ENCODE measurements at regions not wholly inside any gene's neighbourhood (a gene's known extent, or its start where the extent isn't known, plus 50 kb on each side); places are given as distances from the start of the nearest gene placed in this dataset.

GRCh38 chr5:8749556-8749955 lies 796.3 kb downstream of the SEMA5A start:
- ChIA-PET POLR2A (interaction anchor here (0.6 kb wide), 1 partner anchor 825 kb away, joined by 3 read pairs; no protein-coding TSS in a partner anchor), CTCF (no interaction called here)
- Histone ChIP-seq H3K4me2 (no peak overlapping the region), H3K4me3 (no peak overlapping the region), H3K4me1 (no peaks in the 10 kb centered on the region), H3K9me3 (no peaks in the 10 kb centered on the region), H3K27ac (no peak overlapping the region)
- no peak for FAIRE-seq
- 5% methylated on average over 2 of the region's 2 CpGs for WGBS (ENCODE audit: missing lambda C conversion rate)
- TF ChIP-seq MAFK (IDR thresholded peaks at IDR 0.05; ENCODE audit: partially characterized antibody) (no peak), RNF2 (IDR thresholded peaks at IDR 0.05; ENCODE audit: borderline replicate concordance, low read depth) (no peak), ZC3H11A (IDR thresholded peaks at IDR 0.05) (no peak)
- no peak for DNase-seq (ENCODE audit: low read depth in 1 of 2, low spot score in 1 of 2)
- no peak for ATAC-seq

GRCh38 chr5:8750100-8750499 lies 795.8 kb downstream of the SEMA5A start:
- no peak for ATAC-seq
- no peak for DNase-seq (ENCODE audit: low read depth in 1 of 2, low spot score in 1 of 2)
- H3K27ac ChIP-seq = no peak overlapping the region
- no peak for TF ChIP-seq ATOH8 (CRISPR knock-in tag; IDR thresholded peaks at IDR 0.05; ENCODE audit: low read depth)
- TF ChIP-seq TP53 (CRISPR knock-in tag; IDR thresholded peaks at IDR 0.05) = no peak
- TF ChIP-seq HDAC2 (IDR thresholded peaks at IDR 0.05) = no peak
- TF ChIP-seq ESRRA (IDR thresholded peaks at IDR 0.05; ENCODE audit: borderline replicate concordance, low read length) = no peak
- no peak for TF ChIP-seq MAX (IDR thresholded peaks at IDR 0.05)
- no peak for TF ChIP-seq TFCP2L1 (CRISPR knock-in tag; IDR thresholded peaks at IDR 0.05)
- TF ChIP-seq PHF8 (IDR thresholded peaks at IDR 0.05; ENCODE audit: borderline replicate concordance, low read depth) = no peak
- no peak for TF ChIP-seq CHD4 (IDR thresholded peaks at IDR 0.05; ENCODE audit: borderline replicate concordance)
- no peak for TF ChIP-seq E2F6 (IDR thresholded peaks at IDR 0.05; ENCODE audit: borderline replicate concordance, low read depth)
- TF ChIP-seq JUNB (IDR thresholded peaks at IDR 0.05) = no peak
- no peak for TF ChIP-seq RAD21 (conservative IDR thresholded peaks at IDR 0.05 in 1 of 2, IDR thresholded peaks at IDR 0.05 in 1 of 2)
- no peak for TF ChIP-seq REST (IDR thresholded peaks at IDR 0.05)
- H3K9me3 ChIP-seq = no peaks in the 10 kb centered on the region
- ChIA-PET POLR2A (interaction anchor here (0.6 kb wide), 1 partner anchor 826 kb away, joined by 3 read pairs; no protein-coding TSS in a partner anchor), CTCF (no interaction called here)
- no peak for FAIRE-seq
- no peak overlapping the region for H3K4me2 ChIP-seq
- no peaks in the 10 kb centered on the region for H3K4me1 ChIP-seq
- H3K4me3 ChIP-seq = no peak overlapping the region

- FAIRE-seq (no peak), ATAC-seq (no peak), DNase-seq (ENCODE audit: low read depth in 1 of 2, low spot score in 1 of 2) (no peak)
- POLR2A ChIA-PET = no interaction called here
- H3K9me3 ChIP-seq = no peaks in the 10 kb centered on the region
- H3K4me2 ChIP-seq = no peak overlapping the region
- H3K27ac ChIP-seq = no peak overlapping the region
- H3K4me1 ChIP-seq = no peaks in the 10 kb centered on the region
- WGBS (ENCODE audit: missing lambda C conversion rate) = 2% methylated on average over 4 of the region's 4 CpGs
- CTCF ChIA-PET = no interaction called here
- no peak overlapping the region for H3K4me3 ChIP-seq
- no peak for TF ChIP-seq HES2 (IDR thresholded peaks at IDR 0.05)
- no peak for TF ChIP-seq RCOR1 (IDR thresholded peaks at IDR 0.05; ENCODE audit: low read depth, low read length)
- TF ChIP-seq SMC3 (IDR thresholded peaks at IDR 0.05) = no peak
- TF ChIP-seq KDM1A (IDR thresholded peaks at IDR 0.05; ENCODE audit: low read depth) = no peak
- TF ChIP-seq USF2 (IDR thresholded peaks at IDR 0.05) = no peak
- TF ChIP-seq TP53 (CRISPR knock-in tag; IDR thresholded peaks at IDR 0.05) = no peak
- TF ChIP-seq PBX3 (IDR thresholded peaks at IDR 0.05) = no peak
- TF ChIP-seq FOXS1 (CRISPR knock-in tag; IDR thresholded peaks at IDR 0.05) = no peak
- TF ChIP-seq ZNF302 (CRISPR knock-in tag; IDR thresholded peaks at IDR 0.05) = no peak
- no peak for TF ChIP-seq REST (IDR thresholded peaks at IDR 0.05)
- TF ChIP-seq TFCP2L1 (CRISPR knock-in tag; IDR thresholded peaks at IDR 0.05) = no peak
Observed at GRCh38 chr5:8751971-8752370, 793.9 kb downstream of the SEMA5A start.
